Liver (tissue), 8 donors: ENCODE measurements at regions not wholly inside any gene's neighbourhood (a gene's known extent, or its start where the extent isn't known, plus 50 kb on each side); places are given as distances from the start of the nearest gene placed in this dataset.

Experiments
- DNase-seq: peaks from one replicate; pipeline ENCODE4 v3.0.0-alpha.2; 2017; ENCODE audit warnings: low spot score
- H3K27ac ChIP-seq, 2 donors: one replicate each; pipeline ENCODE4 v1.7.0; 2013; ENCODE audit warnings: inconsistent platforms in 2 of 2, low read length in 2 of 2, control low read depth in 1 of 2, low read depth in 1 of 2, mild to moderate bottlenecking in 1 of 2
- H3K27me3 ChIP-seq, 4 donors: one replicate each; pipeline versions ENCODE4 v1.6.1 to v1.7.0; 2013; ENCODE audit warnings: low read length in 3 of 4, inconsistent platforms in 1 of 4, mild to moderate bottlenecking in 1 of 4, moderate library complexity in 1 of 4; ENCODE audit not compliant: control insufficient read depth in 4 of 4, insufficient read depth in 4 of 4
- H3K36me3 ChIP-seq, 4 donors: one replicate each; pipeline versions ENCODE4 v1.6.1 to v1.7.0; 2013; ENCODE audit warnings: low read length in 3 of 4, mild to moderate bottlenecking in 3 of 4, low read depth in 1 of 4, moderate library complexity in 1 of 4; ENCODE audit not compliant: control insufficient read depth in 4 of 4, insufficient read depth in 3 of 4
- H3K4me1 ChIP-seq, 4 donors: one replicate each; pipeline versions ENCODE4 v1.6.1 to v1.7.0; 2013; ENCODE audit warnings: low read length in 3 of 4, mild to moderate bottlenecking in 3 of 4, moderate library complexity in 1 of 4; ENCODE audit not compliant: control insufficient read depth in 4 of 4, insufficient read depth in 4 of 4
- H3K4me3 ChIP-seq, 3 donors: one replicate each; pipeline versions ENCODE4 v1.6.1 to v1.7.0; 2013; ENCODE audit warnings: low read length in 3 of 3, control low read depth in 1 of 3, low read depth in 1 of 3, mild to moderate bottlenecking in 1 of 3
- H3K9ac ChIP-seq, 2 donors: one replicate each; pipeline ENCODE4 v1.7.0; 2013; ENCODE audit warnings: low read length in 2 of 2, mild to moderate bottlenecking in 2 of 2, moderate library complexity in 2 of 2, control low read depth in 1 of 2, low read depth in 1 of 2
- H3K9me3 ChIP-seq, 4 donors: one replicate each; pipeline versions ENCODE4 v1.6.1 to v1.7.0; 2013; ENCODE audit warnings: low read length in 3 of 4; ENCODE audit not compliant: control insufficient read depth in 4 of 4
- EGR1 ChIP-seq, 2 donors: IDR thresholded peaks; 2 replicates each; pipeline ENCODE4 v1.6.1; 2016 to 2018; ENCODE audit warnings: antibody characterized with exemption in 2 of 2, low read depth in 2 of 2
- FOXA1 ChIP-seq: IDR thresholded peaks from 2 replicates; pipeline ENCODE4 v1.6.1; 2016; ENCODE audit warnings: antibody characterized with exemption
- FOXA2 ChIP-seq: IDR thresholded peaks from 2 replicates; pipeline ENCODE4 v1.6.1; 2016; ENCODE audit warnings: antibody characterized with exemption
- GABPA ChIP-seq, 2 donors: IDR thresholded peaks in 1 of 2; conservative IDR thresholded peaks in 1 of 2; 2 replicates each; pipeline ENCODE4 v1.6.1; 2016; ENCODE audit warnings: antibody characterized with exemption in 2 of 2, mild to moderate bottlenecking in 1 of 2, moderate library complexity in 1 of 2
- HNF4A ChIP-seq, 2 donors: conservative IDR thresholded peaks; 2 replicates each; pipeline ENCODE4 v1.6.1; 2016; ENCODE audit warnings: antibody characterized with exemption in 2 of 2, mild to moderate bottlenecking in 2 of 2
- HNF4G ChIP-seq: IDR thresholded peaks from 2 replicates; pipeline ENCODE4 v1.6.1; 2016; ENCODE audit warnings: antibody characterized with exemption
- JUND ChIP-seq, 2 donors: IDR thresholded peaks; 2 replicates each; pipeline ENCODE4 v1.6.1; 2016; ENCODE audit warnings: antibody characterized with exemption in 2 of 2
- NR2F2 ChIP-seq: IDR thresholded peaks from 2 replicates; pipeline ENCODE4 v1.6.1; 2016; ENCODE audit warnings: antibody characterized with exemption
- RXRA ChIP-seq, 2 donors: IDR thresholded peaks; 2 replicates each; pipeline ENCODE4 v1.6.1; 2017 to 2018; ENCODE audit warnings: antibody characterized with exemption in 2 of 2, mild to moderate bottlenecking in 1 of 2
- SP1 ChIP-seq: IDR thresholded peaks from 2 replicates; pipeline ENCODE4 v1.6.1; 2018; ENCODE audit warnings: antibody characterized with exemption, mild to moderate bottlenecking
- TAF1 ChIP-seq: conservative IDR thresholded peaks from 2 replicates; pipeline ENCODE4 v1.6.1; 2016; ENCODE audit warnings: antibody characterized with exemption, mild to moderate bottlenecking
- YY1 ChIP-seq: IDR thresholded peaks from 2 replicates; pipeline ENCODE4 v1.6.1; 2016; ENCODE audit warnings: antibody characterized with exemption, mild to moderate bottlenecking
- WGBS: extraction: QIAGEN DNeasy Blood & Tissue Kit; methylation state at CpG from one replicate; pipeline ENCODE4 v1.1.7; 2013; 5-methylcytosine and 5-hydroxymethylcytosine counted together
- TF ChIP-seq, protein P1 (sequence below): IDR thresholded peaks from 2 replicates; pipeline ENCODE4 v1.6.1; 2016; ENCODE audit warnings: antibody characterized with exemption
- TF ChIP-seq, protein P2 (sequence below): fragments of 150-350 bp; IDR thresholded peaks from 2 replicates; pipeline ENCODE4 v1.5.1; 2017; ENCODE audit warnings: improper control_type of control experiment, low read depth, low read length; ENCODE audit not compliant: missing input control
- TF ChIP-seq, protein P3 (sequence below): IDR thresholded peaks from 2 replicates; pipeline ENCODE4 v1.6.1; 2016; ENCODE audit warnings: antibody characterized with exemption
- TF ChIP-seq, protein P4 (sequence below): IDR thresholded peaks from 2 replicates; pipeline ENCODE4 v1.6.1; 2016; ENCODE audit warnings: antibody characterized with exemption, mild to moderate bottlenecking
- TF ChIP-seq, protein P5 (sequence below): IDR thresholded peaks from 2 replicates; pipeline ENCODE4 v1.6.1; 2016; ENCODE audit warnings: antibody characterized with exemption
- donor health status: healthy.
- donor health status: healthy.
- donor health status: healthy.
- donor health status: healthy.
- donor health status: healthy.

DNA sequence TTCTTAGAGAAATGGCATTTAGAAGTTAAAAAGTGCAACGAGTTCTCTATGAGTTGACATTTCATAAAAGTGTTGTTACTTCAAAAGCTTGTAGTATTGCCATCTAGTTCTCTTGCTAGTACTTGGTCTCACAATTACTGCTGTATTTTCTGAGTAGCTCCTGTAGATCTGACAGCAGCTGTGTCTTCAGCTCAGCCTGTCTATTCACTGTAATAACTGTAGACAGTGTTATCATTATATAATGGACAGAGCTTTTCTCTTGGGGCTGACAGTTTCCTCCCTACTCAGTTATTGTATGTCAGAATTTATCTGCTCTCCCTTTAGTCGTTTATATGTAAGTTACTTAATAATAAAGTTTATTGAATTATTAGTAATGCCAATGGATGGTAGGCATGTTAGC, 388.7 kb upstream of the VSTM2A start:
- 41% methylated on average over 2 of the region's 2 CpGs for WGBS

DNA sequence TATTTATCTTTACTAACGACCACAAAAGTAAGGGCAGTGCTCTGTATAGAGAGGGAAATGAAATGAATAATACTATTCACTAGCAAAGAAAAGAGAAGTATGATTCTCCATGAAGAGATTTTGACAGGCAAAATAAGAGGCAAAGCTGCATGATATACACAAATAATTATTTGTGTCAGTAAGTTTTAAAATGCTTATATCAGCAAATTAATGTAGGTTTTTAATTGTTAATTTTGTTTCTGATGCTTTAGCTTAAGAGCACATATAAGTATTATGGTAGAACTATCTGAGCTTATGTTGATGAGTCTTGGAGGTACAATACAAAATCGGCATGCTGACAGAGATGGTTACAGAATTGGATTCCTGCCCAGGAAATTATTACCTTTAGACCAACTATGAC, 383.1 kb upstream of the VSTM2A start:
- WGBS, result 52% methylated on average over 2 of the region's 2 CpGs
- TF ChIP-seq JUND (IDR thresholded peaks at IDR 0.05) (no peak), SP1 (no peak), RXRA (IDR thresholded peaks at IDR 0.05) (no peak), FOXA2 (no peak), HNF4A (conservative IDR thresholded peaks at IDR 0.05) (no peak), NR2F2 (no peak)
- TF ChIP-seq, protein P1, sequence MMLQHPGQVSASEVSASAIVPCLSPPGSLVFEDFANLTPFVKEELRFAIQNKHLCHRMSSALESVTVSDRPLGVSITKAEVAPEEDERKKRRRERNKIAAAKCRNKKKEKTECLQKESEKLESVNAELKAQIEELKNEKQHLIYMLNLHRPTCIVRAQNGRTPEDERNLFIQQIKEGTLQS, result no peak
- TF ChIP-seq, protein P2, sequence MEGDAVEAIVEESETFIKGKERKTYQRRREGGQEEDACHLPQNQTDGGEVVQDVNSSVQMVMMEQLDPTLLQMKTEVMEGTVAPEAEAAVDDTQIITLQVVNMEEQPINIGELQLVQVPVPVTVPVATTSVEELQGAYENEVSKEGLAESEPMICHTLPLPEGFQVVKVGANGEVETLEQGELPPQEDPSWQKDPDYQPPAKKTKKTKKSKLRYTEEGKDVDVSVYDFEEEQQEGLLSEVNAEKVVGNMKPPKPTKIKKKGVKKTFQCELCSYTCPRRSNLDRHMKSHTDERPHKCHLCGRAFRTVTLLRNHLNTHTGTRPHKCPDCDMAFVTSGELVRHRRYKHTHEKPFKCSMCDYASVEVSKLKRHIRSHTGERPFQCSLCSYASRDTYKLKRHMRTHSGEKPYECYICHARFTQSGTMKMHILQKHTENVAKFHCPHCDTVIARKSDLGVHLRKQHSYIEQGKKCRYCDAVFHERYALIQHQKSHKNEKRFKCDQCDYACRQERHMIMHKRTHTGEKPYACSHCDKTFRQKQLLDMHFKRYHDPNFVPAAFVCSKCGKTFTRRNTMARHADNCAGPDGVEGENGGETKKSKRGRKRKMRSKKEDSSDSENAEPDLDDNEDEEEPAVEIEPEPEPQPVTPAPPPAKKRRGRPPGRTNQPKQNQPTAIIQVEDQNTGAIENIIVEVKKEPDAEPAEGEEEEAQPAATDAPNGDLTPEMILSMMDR, result no peak

More for the DNA sequence above, 388.7 kb upstream of the VSTM2A start:
- Histone ChIP-seq H3K27me3 (no peaks in the 10 kb centered on the region), H3K36me3 (no peaks in the 10 kb centered on the region), H3K9me3 (no peaks in the 10 kb centered on the region), H3K9ac (no peak overlapping the region), H3K4me3 (no peak overlapping the region), H3K4me1 (no peaks in the 10 kb centered on the region), H3K27ac (no peak overlapping the region)
- no peak for TF ChIP-seq FOXA1
- TF ChIP-seq HNF4G, result no peak
- TF ChIP-seq, protein P3, sequence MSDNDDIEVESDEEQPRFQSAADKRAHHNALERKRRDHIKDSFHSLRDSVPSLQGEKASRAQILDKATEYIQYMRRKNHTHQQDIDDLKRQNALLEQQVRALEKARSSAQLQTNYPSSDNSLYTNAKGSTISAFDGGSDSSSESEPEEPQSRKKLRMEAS, result no peak
- TF ChIP-seq FOXA2, result no peak
- TF ChIP-seq SP1, result no peak
- no peak for TF ChIP-seq EGR1 (IDR thresholded peaks at IDR 0.05; ENCODE audit: low read depth in 2 of 2)
- TF ChIP-seq, protein P4, sequence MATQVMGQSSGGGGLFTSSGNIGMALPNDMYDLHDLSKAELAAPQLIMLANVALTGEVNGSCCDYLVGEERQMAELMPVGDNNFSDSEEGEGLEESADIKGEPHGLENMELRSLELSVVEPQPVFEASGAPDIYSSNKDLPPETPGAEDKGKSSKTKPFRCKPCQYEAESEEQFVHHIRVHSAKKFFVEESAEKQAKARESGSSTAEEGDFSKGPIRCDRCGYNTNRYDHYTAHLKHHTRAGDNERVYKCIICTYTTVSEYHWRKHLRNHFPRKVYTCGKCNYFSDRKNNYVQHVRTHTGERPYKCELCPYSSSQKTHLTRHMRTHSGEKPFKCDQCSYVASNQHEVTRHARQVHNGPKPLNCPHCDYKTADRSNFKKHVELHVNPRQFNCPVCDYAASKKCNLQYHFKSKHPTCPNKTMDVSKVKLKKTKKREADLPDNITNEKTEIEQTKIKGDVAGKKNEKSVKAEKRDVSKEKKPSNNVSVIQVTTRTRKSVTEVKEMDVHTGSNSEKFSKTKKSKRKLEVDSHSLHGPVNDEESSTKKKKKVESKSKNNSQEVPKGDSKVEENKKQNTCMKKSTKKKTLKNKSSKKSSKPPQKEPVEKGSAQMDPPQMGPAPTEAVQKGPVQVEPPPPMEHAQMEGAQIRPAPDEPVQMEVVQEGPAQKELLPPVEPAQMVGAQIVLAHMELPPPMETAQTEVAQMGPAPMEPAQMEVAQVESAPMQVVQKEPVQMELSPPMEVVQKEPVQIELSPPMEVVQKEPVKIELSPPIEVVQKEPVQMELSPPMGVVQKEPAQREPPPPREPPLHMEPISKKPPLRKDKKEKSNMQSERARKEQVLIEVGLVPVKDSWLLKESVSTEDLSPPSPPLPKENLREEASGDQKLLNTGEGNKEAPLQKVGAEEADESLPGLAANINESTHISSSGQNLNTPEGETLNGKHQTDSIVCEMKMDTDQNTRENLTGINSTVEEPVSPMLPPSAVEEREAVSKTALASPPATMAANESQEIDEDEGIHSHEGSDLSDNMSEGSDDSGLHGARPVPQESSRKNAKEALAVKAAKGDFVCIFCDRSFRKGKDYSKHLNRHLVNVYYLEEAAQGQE, result no peak
- TF ChIP-seq RXRA (IDR thresholded peaks at IDR 0.05), result no peak
- TF ChIP-seq YY1, result no peak
- TF ChIP-seq NR2F2, result no peak
- TF ChIP-seq, protein P2, result no peak
- TF ChIP-seq, protein P1, result no peak
- TF ChIP-seq HNF4A (conservative IDR thresholded peaks at IDR 0.05), result no peak
- no peak for TF ChIP-seq GABPA (IDR thresholded peaks at IDR 0.05 in 1 of 2, conservative IDR thresholded peaks at IDR 0.05 in 1 of 2)
- no peak for TF ChIP-seq TAF1
- TF ChIP-seq, protein P5, sequence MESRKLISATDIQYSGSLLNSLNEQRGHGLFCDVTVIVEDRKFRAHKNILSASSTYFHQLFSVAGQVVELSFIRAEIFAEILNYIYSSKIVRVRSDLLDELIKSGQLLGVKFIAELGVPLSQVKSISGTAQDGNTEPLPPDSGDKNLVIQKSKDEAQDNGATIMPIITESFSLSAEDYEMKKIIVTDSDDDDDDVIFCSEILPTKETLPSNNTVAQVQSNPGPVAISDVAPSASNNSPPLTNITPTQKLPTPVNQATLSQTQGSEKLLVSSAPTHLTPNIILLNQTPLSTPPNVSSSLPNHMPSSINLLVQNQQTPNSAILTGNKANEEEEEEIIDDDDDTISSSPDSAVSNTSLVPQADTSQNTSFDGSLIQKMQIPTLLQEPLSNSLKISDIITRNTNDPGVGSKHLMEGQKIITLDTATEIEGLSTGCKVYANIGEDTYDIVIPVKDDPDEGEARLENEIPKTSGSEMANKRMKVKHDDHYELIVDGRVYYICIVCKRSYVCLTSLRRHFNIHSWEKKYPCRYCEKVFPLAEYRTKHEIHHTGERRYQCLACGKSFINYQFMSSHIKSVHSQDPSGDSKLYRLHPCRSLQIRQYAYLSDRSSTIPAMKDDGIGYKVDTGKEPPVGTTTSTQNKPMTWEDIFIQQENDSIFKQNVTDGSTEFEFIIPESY, result no peak
- no peak for DNase-seq

More for the DNA sequence above, 383.1 kb upstream of the VSTM2A start:
- Histone ChIP-seq H3K27ac (no peak overlapping the region), H3K36me3 (no peaks in the 10 kb centered on the region), H3K4me3 (no peak overlapping the region), H3K4me1 (no peaks in the 10 kb centered on the region), H3K9me3 (no peaks in the 10 kb centered on the region), H3K9ac (no peak overlapping the region), H3K27me3 (no peaks in the 10 kb centered on the region)
- no peak for DNase-seq
